PC-9 (cell line): ENCODE measurements at regions not wholly inside any gene's neighbourhood (a gene's known extent, or its start where the extent isn't known, plus 50 kb on each side); places are given as distances from the start of the nearest gene placed in this dataset.

ENCODE experiments used
- BruUV-seq: library from RNA; stranded (reverse); fragments of 400-500 nt; replicated peaks from 2 replicates; lab custom pipeline; 2021; lab: Mats Ljungman, UMichigan
- CTCF ChIA-PET: fragments of 300-600 bp; sonication (Branson Sonifier 250); formaldehyde crosslinking; loops from one replicate; lab custom pipeline; 2022; ENCODE audit warnings: antibody characterized with exemption; lab: Charles Lee
- POLR2A ChIA-PET: fragments of 300-600 bp; sonication (Branson Sonifier 250); formaldehyde crosslinking; loops from one replicate; lab custom pipeline; 2022; ENCODE audit warnings: antibody characterized with exemption; ENCODE audit not compliant: unreplicated experiment; lab: Charles Lee
- DNase-seq, 2 experiments: peaks; one replicate each; pipeline versions ENCODE4 v3.0.0 to v3.0.0-alpha.2; 2015 to 2022; ENCODE audit warnings: mixed read lengths in 1 of 2
- H2AFZ ChIP-seq: fragments of 200-600 bp; sonication (generic); 2 replicates; pipeline ENCODE4 v1.8.1; 2017; ENCODE audit warnings: antibody characterized with exemption
- H3F3A ChIP-seq: fragments of 200-600 bp; sonication (generic); 2 replicates; pipeline ENCODE4 v1.8.1; 2017; ENCODE audit warnings: antibody characterized with exemption, mild to moderate bottlenecking, low read depth; ENCODE audit not compliant: insufficient read depth
- H3K27ac ChIP-seq: fragments of 200-600 bp; sonication (generic); 2 replicates; pipeline ENCODE4 v1.6.1; 2016; ENCODE audit warnings: mixed run types
- H3K27me3 ChIP-seq: fragments of 200-600 bp; sonication (generic); 2 replicates; pipeline ENCODE4 v1.6.1; 2016; ENCODE audit warnings: low read depth, mixed run types; ENCODE audit not compliant: insufficient read depth
- H3K36me3 ChIP-seq: fragments of 200-600 bp; sonication (generic); 2 replicates; pipeline ENCODE4 v1.6.1; 2016; ENCODE audit warnings: low read depth, mixed run types
- H3K4me1 ChIP-seq: fragments of 200-600 bp; sonication (generic); replicated peaks from 2 replicates; pipeline ENCODE4 v1.6.1; 2016; ENCODE audit warnings: mixed run types; ENCODE audit not compliant: insufficient read depth
- H3K4me2 ChIP-seq: fragments of 200-600 bp; sonication (generic); 2 replicates; pipeline ENCODE4 v1.6.1; 2017; ENCODE audit warnings: mixed run types
- H3K4me3 ChIP-seq: fragments of 200-600 bp; sonication (generic); 2 replicates; pipeline ENCODE4 v1.6.1; 2016; ENCODE audit warnings: mixed run types
- H3K79me2 ChIP-seq: fragments of 200-600 bp; sonication (generic); 2 replicates; pipeline ENCODE4 v1.6.1; 2017; ENCODE audit warnings: low read depth, mixed run types
- H3K9me2 ChIP-seq: fragments of 200-600 bp; sonication (generic); 2 replicates; pipeline ENCODE4 v1.8.1; 2017; ENCODE audit warnings: mild to moderate bottlenecking; ENCODE audit not compliant: insufficient read depth
- H3K9me3 ChIP-seq: fragments of 200-600 bp; sonication (generic); 2 replicates; pipeline ENCODE4 v1.8.1; 2016; ENCODE audit warnings: low read depth; ENCODE audit not compliant: insufficient read depth
- H4K20me1 ChIP-seq: fragments of 200-600 bp; sonication (generic); 2 replicates; pipeline ENCODE4 v1.8.1; 2017; ENCODE audit not compliant: insufficient read depth
- EZH2 ChIP-seq: fragments of 200-600 bp; sonication (generic); IDR thresholded peaks from 2 replicates; pipeline ENCODE4 v1.8.0; 2017; ENCODE audit warnings: antibody characterized with exemption, low read depth
- intact Hi-C: fragments of 100-400 bp; cut with micrococcal nuclease; formaldehyde crosslinking; loops from one replicate; pipeline ENCODE4 v1.10.0; 2022; ENCODE audit not compliant: unreplicated experiment
- TF ChIP-seq, protein P1 (sequence below): fragments of 200-600 bp; sonication (generic); conservative IDR thresholded peaks from 2 replicates; pipeline ENCODE4 v1.6.1; 2017; ENCODE audit warnings: mixed run types, antibody characterized with exemption, mild to moderate bottlenecking, moderate library complexity

DNA sequence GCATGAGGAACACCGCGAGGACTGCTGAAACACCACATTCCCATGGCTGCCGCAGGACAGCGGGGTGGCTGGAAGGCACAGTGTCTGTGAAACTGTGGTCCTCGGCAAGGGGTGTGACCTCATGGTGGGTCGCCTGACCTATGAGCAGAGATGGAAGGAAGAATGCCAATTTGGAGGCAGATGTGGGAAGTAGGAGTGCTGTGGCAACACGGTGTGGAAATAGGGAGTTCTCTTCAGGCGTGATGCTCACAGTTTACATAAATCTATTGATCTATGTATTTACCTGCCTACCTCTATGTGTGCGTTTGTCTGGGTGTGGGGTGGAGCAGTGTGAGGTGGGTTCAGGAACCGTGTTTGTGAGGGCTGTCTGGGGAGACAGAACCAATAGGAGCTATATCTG is 62.3 kb upstream of the LSM6 start:
- no peak for DNase-seq
- H3K79me2 ChIP-seq: no peaks in the 10 kb centered on the region
- no peaks in the 10 kb centered on the region for H3K4me1 ChIP-seq
- H3K4me3 ChIP-seq: no peak overlapping the region
- CTCF ChIA-PET: no interaction called here
- no peaks in the 10 kb centered on the region for H3K9me3 ChIP-seq
- H2AFZ ChIP-seq: no peak overlapping the region
- H3K27me3 ChIP-seq: no peaks in the 10 kb centered on the region
- no peaks in the 10 kb centered on the region for H3F3A ChIP-seq
- intact Hi-C loops: no loop called here
- POLR2A ChIA-PET: no interaction called here
- TF ChIP-seq, protein P1, sequence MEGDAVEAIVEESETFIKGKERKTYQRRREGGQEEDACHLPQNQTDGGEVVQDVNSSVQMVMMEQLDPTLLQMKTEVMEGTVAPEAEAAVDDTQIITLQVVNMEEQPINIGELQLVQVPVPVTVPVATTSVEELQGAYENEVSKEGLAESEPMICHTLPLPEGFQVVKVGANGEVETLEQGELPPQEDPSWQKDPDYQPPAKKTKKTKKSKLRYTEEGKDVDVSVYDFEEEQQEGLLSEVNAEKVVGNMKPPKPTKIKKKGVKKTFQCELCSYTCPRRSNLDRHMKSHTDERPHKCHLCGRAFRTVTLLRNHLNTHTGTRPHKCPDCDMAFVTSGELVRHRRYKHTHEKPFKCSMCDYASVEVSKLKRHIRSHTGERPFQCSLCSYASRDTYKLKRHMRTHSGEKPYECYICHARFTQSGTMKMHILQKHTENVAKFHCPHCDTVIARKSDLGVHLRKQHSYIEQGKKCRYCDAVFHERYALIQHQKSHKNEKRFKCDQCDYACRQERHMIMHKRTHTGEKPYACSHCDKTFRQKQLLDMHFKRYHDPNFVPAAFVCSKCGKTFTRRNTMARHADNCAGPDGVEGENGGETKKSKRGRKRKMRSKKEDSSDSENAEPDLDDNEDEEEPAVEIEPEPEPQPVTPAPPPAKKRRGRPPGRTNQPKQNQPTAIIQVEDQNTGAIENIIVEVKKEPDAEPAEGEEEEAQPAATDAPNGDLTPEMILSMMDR: no peak
- no peak for TF ChIP-seq EZH2
- no peak overlapping the region for H3K4me2 ChIP-seq
- H3K27ac ChIP-seq: no peak overlapping the region
- no TSS peak for BruUV-seq
- no peaks in the 10 kb centered on the region for H4K20me1 ChIP-seq
- no peaks in the 10 kb centered on the region for H3K36me3 ChIP-seq
- H3K9me2 ChIP-seq: no peaks in the 10 kb centered on the region

DNA sequence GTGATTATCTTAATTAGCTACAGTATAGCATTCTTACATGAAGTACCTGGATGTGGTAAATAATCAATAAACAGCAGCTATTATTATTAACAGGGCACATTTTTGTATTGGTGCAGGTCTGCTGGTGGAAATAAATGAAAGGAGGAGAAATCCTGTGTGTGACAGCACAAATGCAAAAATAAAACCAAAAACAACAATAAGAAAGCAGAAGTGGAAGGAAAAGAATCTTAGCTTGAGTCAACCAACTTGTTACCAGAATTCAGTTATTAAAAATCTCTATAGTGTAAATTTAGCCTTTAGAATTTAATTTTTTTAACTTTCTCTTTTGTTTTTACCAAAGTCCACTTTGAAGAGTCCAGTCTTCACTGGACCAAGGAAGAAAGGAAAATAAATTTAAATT is 63.1 kb upstream of the LSM6 start:
- TF ChIP-seq, protein P1: no peak
- TF ChIP-seq EZH2: no peak
- ChIA-PET POLR2A (no interaction called here), CTCF (no interaction called here)
- Histone ChIP-seq H3K79me2 (no peaks in the 10 kb centered on the region), H3F3A (no peaks in the 10 kb centered on the region), H3K27ac (no peak overlapping the region), H3K36me3 (no peaks in the 10 kb centered on the region), H3K9me2 (no peaks in the 10 kb centered on the region), H3K4me1 (no peaks in the 10 kb centered on the region), H3K4me2 (no peak overlapping the region), H4K20me1 (no peaks in the 10 kb centered on the region), H2AFZ (no peak overlapping the region), H3K27me3 (no peaks in the 10 kb centered on the region), H3K4me3 (no peak overlapping the region), H3K9me3 (no peaks in the 10 kb centered on the region)
- DNase-seq: no peak
- intact Hi-C loops: no loop called here
- no TSS peak for BruUV-seq

DNA sequence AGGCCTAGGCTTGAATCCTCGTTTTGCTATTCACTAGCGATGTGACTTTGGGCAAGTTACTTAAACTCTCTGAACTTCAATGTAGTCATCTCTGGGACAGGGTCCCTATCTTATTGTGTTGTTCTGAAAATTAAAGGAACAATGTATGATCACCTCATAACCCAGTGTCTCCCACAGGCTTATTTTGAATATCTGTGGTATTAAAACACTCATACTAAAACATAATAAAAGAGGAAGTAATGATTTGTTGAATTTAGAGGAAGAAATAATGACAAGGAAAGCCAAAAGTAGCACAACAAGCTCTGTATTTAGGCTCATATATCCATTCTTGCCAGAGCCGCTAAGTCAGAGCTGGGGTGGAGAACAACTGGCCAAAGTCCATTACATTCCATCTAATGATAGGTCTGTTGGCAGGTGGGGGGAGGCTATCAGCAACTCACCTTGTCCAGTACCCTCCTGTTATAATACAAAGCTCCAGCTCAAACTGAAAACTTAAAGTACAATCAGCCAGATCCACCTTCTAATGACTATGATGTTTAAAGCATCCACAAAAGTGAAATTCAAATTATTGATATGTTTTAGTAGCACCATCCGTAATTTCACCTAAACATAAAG is 64.5 kb upstream of the LSM6 start:
- intact Hi-C loops: no loop called here
- no peaks in the 10 kb centered on the region for H3K27me3 ChIP-seq
- no peak for DNase-seq

More for the DNA sequence above, 64.5 kb upstream of the LSM6 start:
- Histone ChIP-seq H4K20me1 (no peaks in the 10 kb centered on the region), H3K9me3 (no peaks in the 10 kb centered on the region), H3K4me2 (no peak overlapping the region), H3K4me3 (no peak overlapping the region), H3K9me2 (no peaks in the 10 kb centered on the region), H3K79me2 (no peaks in the 10 kb centered on the region), H3F3A (no peaks in the 10 kb centered on the region), H3K4me1 (no peaks in the 10 kb centered on the region), H2AFZ (no peak overlapping the region), H3K36me3 (no peaks in the 10 kb centered on the region), H3K27ac (no peak overlapping the region)
- TF ChIP-seq EZH2: no peak
- TF ChIP-seq, protein P1: no peak
- no TSS peak for BruUV-seq
- ChIA-PET POLR2A (no interaction called here), CTCF (no interaction called here)
